ENCODE measurements at regions not wholly inside any gene's neighbourhood (a gene's known extent, or its start where the extent isn't known, plus 50 kb on each side); places are given as distances from the start of the nearest gene placed in this dataset.
"Not testable (repeated sequence)": the region's sequence is repeated elsewhere in the genome, so short reads cannot be mapped to it uniquely, and the experiment has no call there.

- DNase-seq: no peak
Observed at GRCh38 chr4:23068287-23068686, 375.6 kb downstream of the GBA3 start.

DNA sequence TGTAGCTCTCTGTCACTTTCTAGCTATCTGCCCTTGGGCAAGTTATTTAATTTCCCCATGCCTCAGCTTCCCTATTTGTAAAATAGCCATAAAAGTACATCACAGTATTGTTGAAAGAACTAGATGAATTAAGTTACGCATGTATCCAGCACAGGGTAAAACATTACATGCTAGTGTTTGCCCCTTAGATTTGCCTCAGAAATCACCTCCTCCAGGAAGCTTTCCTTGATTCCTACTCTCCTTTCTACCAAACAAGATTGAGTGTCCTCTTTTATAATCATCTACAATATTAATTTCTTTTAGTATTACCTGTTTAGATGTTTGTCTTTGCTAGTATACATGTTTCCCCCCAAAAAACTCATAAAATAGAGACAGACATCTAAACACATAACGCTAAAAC is 369.5 kb downstream of the GBA3 start:
- DNase-seq: no peak

- no peak for DNase-seq
Observed at GRCh38 chr4:23061431-23061830, 368.7 kb downstream of the GBA3 start.

DNA sequence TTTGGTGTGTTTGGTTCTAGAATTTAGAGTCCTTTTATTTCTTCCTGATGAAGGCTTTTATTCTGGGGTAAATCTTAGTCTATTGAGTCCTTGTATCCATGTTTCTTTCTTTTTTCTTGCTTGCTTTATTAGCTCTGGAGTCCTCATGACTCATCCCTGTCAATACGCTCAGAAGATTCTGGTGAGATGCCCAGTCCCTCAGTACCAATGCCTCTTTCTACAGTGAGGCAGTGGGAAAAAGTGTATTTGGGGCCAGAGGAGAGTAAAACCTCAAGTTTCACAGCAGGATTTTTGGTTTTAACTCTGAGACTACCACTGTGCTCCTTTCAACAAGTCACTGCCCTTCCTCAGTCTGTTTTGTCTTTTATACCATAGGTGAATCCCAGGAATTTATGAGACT is 368.0 kb downstream of the GBA3 start:
- DNase-seq: no peak

- DNase-seq: no peak
Observed at GRCh38 chr4:23058165-23058776, 365.5 kb downstream of the GBA3 start.

DNA sequence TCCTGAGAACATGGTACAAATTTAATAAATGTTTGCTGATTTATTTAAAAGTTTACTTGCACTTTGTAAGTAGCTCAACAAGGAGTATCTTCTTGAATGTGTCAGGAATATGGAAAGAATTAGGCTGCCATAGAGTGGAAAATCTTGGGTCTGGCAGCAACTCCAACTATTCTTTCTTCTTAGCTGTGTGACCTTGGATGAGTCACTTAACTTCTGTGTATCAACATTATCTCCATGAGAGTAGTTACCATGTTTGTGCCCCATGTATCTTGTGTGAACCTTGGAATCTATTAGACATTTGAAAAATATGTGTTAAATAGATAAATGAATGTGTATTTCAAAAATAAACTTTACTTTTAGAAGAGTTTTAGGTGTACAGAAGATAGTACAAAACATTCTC is 348.8 kb downstream of the GBA3 start:
- no peak for DNase-seq

DNA sequence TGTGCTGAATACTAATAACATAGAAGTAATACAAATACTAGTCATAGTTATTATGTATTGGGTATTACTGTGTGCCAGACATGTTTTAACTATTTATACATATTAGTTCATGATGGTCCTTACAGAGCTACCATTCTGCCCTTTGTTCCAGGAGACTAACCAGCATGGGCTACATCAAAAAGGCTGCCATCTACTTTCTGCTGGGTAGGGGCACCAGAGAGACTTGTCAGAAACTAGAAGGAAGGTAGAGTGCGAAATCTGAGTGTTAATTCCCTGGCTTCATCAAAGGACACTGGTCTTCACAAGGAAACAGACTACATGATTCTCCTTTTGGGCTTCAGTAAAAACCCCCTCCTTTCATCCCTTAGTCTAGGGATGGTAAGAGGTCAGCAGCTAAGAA is 347.8 kb downstream of the GBA3 start:
- DNase-seq: no peak

DNA sequence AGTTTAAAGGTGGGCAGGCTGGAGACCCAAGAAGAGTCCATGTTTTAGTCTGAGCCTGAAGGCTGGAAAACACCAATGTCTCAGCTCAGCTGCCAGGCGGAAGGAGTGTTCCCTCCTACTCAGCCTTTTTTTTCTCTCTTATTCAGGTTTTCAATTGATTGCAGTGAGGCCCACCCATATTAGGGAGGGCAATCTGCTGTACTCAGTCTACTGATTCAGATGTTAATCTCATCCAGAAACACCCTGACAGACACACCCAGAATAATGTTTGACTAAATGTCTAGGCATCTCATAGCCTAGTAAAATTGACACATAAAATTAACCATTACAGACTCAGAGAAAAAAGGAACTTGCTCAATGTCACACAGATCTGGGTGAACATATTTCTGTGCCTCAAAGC is 347.1 kb downstream of the GBA3 start:
- no peak for DNase-seq

DNA sequence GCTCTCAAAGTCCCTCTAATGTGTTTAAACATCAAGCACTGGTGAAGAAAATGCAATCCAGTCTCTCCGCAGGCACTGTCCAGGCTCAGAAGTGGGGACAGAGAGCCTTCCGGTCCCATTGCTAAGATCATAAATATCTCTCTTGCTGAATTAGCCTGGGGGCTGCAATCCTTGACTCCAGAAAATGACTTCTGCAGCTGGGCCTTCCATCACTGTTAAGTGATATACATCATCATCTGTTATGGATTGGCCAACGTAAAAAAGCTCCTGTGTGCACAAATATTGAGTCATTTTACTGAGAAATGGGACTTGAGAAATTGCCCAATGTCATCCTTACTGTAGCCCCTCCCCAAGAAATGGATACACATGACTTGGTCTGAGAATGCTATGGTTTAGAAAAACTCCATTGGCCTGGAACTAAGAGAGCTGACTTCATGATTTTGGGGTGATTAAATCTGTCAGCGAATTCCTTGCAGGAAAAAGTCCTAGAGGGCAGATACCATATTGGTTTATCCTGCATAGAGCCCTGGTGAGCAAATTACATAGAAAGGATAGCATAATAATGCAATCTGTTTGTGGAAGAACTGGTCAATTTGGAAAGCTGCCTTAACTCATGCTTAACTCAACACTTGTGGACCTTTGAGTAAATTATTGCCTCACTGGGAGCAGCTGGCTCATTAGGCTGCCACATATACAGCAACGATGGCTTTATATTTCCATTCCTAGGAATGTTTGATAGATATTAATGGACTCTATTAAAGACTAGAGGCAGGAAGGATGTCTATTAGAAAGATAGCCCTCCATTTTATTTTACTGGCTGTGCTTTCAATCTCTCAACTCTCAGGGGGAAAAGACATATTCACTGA is 346.1 kb downstream of the GBA3 start:
- DNase-seq: no peak

GRCh38 chr4:23036921-23037495 is 344.3 kb downstream of the GBA3 start:
- DNase-seq: no peak

DNA sequence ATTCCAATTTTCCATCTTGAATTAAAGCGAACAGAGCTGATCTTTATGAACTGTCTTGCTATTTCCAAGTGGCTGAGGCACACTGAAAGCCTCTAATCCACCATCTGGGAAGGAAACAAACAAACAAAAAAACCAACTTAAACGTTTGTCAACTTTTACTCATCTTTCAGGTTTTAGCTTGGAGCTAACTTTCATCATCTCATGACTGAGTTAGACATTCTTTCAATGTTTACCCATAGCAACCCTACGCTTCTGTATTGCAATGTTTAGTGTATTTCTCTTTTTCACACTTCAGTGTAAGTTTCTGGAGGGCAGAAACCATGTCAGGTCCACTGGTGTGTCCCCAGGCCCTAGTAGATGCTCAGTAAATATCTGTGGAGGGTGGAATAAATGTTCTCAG is 343.8 kb downstream of the GBA3 start:
- DNase-seq: no peak

- no peak for DNase-seq
Observed at GRCh38 chr4:23035521-23036056, 342.9 kb downstream of the GBA3 start.

DNA sequence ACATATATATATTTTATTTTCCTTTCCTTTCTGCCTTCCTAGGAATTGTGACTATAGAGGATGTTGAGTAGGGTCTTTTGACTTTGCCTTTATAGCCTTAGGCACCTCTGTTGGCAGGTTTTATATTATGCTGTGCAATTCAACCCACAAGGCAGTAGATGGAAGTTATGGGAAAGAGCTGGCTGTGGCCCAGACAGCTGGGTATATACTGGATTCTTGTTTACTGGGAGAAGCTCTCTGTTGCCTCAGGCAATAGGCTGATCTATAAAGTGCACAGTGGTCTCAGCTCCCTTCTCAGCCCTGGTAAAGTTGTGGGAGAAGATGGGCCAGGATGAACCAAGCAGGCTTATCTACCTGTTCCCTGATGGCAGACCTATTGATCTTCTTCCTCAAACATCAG is 342.0 kb downstream of the GBA3 start:
- no peak for DNase-seq

DNA sequence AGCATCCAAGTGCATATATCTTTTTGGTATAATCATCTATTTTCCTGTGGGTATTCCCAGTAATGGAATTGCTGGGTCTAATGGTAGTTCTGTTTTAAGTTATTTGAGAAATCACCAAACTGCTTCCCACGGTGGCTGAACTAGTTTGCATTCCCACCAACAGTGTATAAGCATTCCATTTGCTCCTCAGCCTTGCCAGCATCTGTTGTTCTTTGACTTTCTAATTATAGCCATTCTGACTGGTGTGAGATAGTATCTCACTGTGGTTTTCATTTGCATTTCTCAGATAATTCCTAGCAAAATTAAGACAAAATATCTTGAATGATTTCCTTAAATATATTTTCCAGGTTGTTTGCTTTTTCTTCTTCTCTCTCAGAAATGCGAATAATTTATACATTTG is 341.1 kb downstream of the GBA3 start:
- DNase-seq: no peak

DNA sequence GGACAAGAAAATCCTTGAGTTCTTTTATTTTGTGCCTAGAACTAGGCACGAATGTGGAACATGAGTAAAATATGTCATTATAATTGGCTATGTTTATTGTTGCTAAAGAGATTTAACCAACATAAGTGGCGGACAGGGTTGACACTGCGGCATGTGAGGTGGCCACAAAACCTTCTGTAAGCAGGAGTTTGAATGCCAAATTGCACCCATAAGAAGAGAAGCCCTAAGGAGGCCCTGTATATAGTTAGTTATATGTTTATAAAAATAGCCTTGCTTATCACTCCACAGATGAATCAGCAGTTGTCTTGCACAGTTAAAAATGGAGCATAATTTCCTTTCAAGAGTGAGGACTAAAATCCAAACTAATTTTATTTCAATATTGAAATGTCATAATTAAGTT is 336.1 kb downstream of the GBA3 start:
- no peak for DNase-seq

DNA sequence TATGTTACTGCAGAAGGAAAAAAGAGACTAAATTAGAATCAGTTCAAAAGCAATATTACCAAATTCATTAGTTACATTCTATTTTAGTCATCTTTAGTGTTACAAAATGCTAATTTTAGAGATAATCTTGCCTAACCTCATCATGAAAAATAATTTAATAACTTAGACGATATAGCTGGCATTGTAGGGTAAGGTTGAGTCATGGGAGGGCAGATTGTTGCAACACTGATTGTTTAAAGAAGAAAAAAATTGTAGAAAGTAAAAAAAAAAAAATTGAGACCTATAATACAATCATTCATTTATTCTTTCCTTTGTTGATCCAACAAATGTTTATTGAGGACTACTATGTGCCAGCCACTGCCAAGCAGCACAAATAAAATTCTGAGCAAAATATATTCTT is 330.9 kb downstream of the GBA3 start:
- DNase-seq: no peak

DNA sequence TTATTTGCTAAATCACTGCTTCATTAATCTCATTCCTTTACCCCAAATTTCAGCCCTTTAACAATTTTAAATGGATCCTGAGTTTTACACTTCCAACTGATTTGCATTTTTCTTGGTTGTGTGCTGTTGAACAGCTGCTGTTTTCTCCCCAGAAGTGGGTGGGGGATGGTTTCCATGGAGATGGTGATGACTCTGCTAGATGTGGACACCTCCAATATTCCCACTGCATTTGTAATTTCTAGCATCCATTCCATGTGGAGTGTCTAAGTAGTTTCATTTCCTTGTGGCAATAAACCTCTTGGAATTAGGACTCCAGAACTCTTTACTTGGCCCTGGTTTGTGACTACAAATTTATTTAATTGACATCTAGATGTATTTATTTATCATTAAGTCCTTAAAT is 330.4 kb downstream of the GBA3 start:
- no peak for DNase-seq

- DNase-seq: peak; percentile 27 to 66
Observed at GRCh38 chr4:23022032-23022431, 329.3 kb downstream of the GBA3 start.

DNA sequence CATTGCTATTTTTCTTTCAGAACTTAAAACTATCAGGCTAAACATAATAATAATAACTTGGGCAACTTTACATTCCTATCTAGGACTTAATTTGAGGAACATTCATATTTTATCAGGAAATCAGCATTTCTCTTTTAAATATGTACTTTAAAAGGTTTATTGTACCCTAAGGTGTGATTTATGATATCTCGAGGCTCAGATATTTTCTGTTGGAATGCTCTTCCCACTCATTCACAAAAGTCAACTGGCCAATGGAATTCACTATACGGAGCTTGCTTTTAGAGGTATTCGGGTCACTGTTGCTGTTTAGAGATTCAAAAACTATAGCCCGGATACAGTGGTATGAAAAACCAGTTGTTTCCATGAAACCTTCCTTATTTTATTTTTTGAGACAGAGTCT is 328.3 kb downstream of the GBA3 start:
- no peak for DNase-seq

GRCh38 chr4:23020399-23020798 is 327.7 kb downstream of the GBA3 start:
- not testable (repeated sequence) for DNase-seq

GRCh38 chr4:23016981-23017380 is 324.2 kb downstream of the GBA3 start:
- no peak for DNase-seq

- no peak for DNase-seq
Observed at GRCh38 chr4:23015821-23016220, 323.1 kb downstream of the GBA3 start.

DNA sequence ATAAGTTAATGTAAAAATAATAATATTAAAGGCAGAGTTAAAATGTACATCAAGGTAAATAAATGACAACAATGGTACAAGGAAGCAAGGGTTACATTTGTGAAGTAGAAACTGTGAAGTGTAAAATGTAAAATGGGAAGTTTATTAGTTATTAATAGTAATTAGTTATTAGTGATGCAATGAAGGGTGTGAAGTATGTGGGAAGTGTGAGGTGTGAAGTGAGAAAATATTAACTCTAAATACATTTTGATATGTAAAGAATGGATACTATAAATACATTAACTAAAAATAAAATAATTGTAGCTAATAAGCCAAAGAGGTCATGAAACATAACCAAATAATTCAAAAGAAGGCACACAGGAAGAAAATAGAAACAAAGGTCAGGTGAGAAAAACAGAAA is 316.4 kb downstream of the GBA3 start:
- DNase-seq: no peak

DNA sequence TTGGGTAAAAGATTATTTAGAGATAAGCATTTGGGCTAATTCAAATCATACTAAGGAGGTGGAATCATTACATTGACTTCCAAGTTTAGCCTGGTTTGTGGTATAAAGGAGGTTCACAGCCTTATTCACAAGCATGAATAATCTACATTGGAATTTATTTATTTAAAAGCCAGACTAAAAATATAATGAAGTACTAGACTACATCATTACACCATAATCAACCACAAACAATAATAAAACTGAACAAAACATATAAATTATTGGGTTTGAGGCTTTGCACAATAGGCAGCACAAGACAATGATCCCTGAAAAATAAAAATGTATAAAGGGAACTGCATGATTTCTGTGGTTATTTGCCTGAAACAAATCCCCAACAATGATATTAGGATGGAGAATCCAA is 314.0 kb downstream of the GBA3 start:
- DNase-seq: no peak

Measured in SW 1271 (cell line).